Right ventricle myocardium inferior (tissue), 1 donor: ENCODE measurements at regions not wholly inside any gene's neighbourhood (a gene's known extent, or its start where the extent isn't known, plus 50 kb on each side); places are given as distances from the start of the nearest gene placed in this dataset.
"Not testable (repeated sequence)": the region's sequence is repeated elsewhere in the genome, so short reads cannot be mapped to it uniquely, and the experiment has no call there.

Experiments used
- ATAC-seq: fragments of 200-7000 bp; cut with Tn5 transposase; one replicate; pipeline ENCODE4 v1.9.1; 2020; ENCODE audit warnings: mild to moderate bottlenecking, moderate library complexity
- DNase-seq: peaks from one replicate; pipeline ENCODE4 v3.0.0; 2021; ENCODE audit errors: missing footprints
- intact Hi-C: fragments of 100-400 bp; cut with DNase I; formaldehyde crosslinking; loops from one replicate; pipeline ENCODE4 v1.11.0; 2022
- donor health status: DM: no; HTN: yes; CAD: no; lungs with severe emphysema.

DNA sequence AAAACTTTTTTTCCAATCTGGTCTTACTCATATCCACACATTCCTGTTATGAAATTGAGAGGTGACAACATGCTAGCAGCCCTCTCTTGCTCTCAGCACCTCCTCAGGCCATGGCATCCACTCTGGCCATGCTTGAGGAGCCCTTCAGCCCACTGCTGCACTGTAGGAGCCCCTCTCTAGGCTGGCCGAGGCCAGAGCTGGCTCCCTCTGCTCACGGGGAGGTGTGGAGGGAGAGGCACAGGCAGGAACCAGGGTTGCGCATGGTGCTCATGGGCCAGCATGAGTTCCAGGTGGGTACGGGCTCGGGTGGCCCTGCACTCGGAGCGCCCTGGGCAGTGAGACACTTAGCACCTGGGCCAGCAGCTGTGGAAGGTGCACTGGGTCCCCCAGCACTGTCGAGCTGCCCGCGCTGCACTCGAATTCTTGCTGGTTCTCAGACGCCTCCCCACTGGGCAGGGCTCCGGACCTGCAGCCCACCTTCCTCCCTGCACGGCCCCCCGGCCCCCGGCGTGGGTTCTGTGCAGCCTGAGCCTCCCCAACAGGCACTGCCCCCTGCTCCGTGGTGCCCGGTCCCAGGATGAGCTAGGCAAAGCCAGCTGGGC lies 1669.6 kb upstream of the CELF4 start:
- peak; percentile 53 for DNase-seq
- no peak for ATAC-seq
- intact Hi-C loops, result no loop called here

DNA sequence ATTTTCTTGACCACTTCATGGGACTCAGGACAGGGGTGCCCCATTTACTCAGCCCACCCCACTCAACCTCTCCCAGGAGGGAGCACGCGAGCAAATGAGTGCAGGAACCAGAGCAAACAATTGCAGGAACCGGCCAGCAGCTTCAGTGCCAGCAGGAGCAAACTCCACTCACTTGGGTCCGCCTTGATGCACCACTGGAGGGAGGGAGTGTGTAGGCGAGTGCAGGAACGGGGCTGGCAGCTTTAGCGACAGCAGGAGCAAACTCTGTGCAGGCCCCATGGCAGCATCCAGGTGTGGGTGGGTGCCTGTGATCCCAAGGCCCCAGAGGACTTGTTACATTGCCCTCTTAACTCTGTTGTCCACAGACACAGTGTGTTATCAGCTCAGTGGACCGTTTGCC lies 1667.3 kb upstream of the CELF4 start:
- no peak for ATAC-seq
- no peak for DNase-seq
- intact Hi-C loops, result no loop called here

DNA sequence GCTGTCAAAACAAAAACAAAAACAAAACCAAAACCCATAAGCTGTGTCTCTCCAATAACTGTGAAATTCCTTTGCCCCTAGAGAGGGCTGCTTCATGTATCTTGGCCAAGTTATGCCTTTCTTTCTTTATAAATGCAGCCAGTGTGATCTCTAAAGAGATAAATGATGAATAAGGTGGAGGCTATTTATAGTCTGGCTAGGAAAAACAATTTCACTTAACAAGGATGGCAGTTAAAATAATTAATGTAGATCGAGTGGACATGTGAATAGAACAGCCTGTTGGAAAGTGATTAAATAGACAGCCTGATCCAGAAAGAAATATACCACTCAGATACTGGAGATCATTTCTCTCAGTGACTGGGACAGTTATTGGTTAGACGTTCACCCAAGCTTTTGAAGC lies 1666.9 kb upstream of the CELF4 start:
- ATAC-seq (no peak), DNase-seq (no peak)
- intact Hi-C loops, result no loop called here

DNA sequence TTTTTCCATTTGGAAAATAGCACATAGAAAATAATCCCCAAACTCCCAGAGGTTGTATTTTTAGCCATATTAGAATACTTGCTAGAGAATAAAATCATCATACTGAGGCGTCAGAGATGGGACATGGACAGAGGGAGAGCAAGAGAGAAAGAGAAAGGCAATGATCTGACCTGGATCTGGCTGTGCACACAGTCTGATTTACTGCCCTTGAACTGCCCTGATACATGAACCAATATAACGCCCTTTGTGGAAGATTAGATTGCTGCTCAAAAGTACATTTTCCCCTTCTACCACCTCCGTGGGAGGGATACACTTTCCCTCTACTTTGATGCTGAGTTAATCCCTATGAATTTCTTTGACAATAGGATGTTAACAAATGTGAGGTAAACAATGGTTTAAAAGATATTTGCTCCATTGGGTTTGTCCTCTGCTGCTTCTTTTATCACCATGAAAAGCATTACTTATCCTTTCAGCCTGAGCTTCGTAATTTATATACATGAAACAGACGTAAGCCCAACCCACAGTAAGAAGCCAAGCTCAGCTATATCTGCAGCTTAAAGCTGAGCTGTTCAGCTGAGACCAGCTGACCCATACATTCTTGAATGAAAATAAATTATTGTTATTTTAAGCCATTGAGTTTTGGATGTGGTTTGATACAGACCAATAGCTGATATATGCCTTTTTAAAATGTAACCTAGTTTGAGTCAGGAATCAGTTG lies 1664.6 kb upstream of the CELF4 start:
- DNase-seq (no peak), ATAC-seq (no peak)
- intact Hi-C loops, result no loop called here

DNA sequence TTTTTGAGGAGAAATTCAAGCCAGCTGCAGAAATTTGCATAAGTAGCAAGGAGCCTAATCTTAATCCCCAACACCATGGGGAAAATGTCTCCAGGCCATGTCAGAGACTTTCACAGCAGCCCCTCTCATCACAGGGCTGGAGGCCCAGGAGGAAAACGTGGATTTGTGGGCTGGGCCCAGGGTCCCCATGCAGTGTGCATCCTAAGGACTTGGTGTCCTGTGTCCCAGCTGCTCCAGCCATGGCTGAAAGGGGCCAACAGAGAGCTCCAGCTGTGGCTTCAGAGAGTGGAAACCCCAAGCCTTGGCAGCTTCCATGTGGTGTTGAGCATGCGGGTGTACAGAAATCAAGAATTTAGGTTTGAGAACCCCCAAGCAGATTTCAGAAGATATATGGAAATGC lies 1662.2 kb upstream of the CELF4 start:
- ATAC-seq, DNase-seq, intact Hi-C loops: not testable (repeated sequence)

DNA sequence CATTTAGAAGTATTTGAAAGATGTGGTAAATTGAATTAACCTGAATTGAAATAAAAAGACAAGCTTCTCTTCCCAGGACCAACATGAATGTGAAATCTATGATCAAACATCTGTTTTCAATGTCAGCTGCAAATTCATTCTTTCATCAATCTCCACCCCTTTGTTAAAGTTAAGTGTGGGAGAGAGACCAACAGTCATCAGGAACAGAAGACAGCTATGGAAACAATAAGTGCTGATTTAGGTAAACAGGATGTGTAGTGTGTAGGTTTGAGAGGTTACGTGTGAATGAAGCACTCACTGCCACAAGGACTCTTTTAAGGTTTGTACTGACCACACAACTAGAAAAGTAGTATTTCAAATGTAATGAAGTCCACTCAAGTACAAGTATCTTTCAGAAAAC lies 1659.8 kb upstream of the CELF4 start:
- DNase-seq (no peak), ATAC-seq (no peak)
- intact Hi-C loops, result no loop called here

DNA sequence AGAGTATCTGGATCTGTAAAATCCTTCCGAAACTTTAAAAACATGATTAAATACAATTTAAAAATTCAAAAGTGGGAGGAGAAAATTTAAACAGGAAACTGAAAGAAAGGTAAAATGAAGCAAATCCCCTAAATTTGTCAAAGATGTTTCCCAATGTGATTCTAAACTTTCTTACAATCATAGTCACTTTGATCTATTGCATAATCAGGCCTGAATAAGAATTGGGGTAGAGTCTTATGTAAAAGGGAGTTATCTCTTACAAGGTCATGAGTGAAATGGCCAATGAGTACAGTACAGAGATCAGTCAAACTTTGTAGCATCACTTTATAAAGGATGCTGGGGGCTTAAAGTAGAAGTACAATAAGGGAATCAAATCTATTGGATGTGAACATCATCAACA lies 1657.7 kb upstream of the CELF4 start:
- no peak for ATAC-seq
- intact Hi-C loops, result no loop called here

DNA sequence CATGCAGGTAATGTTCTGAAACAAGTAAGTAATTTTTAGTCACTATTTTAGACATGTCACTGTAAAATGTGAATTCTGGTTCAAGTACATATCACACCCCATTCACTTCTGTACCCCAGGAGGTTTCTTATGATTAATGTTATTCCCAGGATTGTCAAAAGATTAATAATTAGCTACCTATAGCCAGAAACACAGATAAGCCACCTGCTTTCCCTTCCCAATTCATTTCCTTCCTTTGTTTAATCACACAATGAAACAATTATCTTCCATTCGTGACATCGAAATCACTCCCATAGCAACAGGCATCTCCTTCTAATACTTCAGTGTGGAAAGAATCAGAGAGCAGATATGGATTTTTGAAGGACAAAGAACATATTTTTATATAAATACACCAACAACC lies 1650.3 kb upstream of the CELF4 start:
- DNase-seq, result no peak
- intact Hi-C loops, result no loop called here
- no peak for ATAC-seq

More for the DNA sequence above, 1657.7 kb upstream of the CELF4 start:
- DNase-seq, result no peak

DNA sequence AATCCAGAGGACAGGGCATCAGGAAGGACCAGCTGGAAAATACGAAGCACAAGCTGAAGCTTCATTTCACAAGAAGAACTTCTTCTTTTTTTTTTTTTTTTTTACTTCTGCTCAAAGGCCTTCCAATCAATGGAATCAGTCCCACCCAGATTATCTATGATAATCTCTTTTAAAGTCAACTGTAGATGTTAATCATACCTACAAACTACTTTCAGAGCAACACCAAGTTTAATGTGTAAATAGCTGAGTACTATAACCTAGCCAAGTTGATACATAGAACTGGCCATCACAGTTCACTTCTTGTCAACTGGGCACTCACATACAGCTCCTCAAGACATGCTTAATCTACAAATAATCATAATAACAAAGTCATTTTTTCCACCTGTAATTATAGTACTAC lies 1645.9 kb upstream of the CELF4 start:
- intact Hi-C loops, result no loop called here
- no peak for DNase-seq
- no peak for ATAC-seq

DNA sequence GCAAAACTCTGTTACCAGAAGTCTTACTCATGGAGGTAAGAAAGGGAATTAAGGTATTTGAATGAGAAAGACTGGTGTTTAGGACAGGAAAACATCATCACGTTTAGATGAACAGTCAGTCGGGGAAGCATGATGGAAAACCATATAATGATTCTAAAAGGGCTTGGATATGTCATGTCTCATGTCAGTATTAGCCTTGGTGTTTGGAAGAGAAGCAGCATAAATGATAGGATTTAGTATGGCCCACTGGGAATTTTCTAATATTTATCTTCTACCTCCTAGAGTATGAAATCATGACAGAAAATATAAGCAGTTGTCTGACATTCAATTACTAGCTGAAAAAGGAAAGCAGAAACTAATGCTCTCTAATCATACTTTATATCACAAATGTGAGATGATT lies 1643.6 kb upstream of the CELF4 start:
- no peak for DNase-seq
- intact Hi-C loops, result loop anchor here (10.0 kb wide), 1 partner anchor 64 kb away; no protein-coding TSS in a partner anchor
- no peak for ATAC-seq

DNA sequence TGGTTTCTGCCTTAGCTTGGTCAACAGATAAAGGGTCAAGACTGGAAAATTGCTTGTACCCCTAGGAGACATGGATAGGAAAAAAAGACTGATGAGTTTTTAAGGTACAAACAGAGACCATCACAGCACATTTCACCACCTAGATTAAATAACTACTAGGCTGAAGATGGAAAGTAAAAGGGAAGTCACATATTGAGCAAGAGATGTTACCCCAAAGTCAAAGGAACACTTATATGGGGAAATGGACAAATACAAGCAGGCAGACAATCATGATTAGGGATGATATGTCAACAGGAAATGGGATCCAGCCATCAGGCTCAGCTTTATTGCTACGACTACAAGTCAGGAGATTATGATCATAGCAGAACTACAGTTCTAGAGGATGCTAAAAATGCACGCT lies 1643.1 kb upstream of the CELF4 start:
- ATAC-seq (no peak), DNase-seq (no peak)
- intact Hi-C loops, result loop anchor here (10.0 kb wide), 1 partner anchor 64 kb away; no protein-coding TSS in a partner anchor

DNA sequence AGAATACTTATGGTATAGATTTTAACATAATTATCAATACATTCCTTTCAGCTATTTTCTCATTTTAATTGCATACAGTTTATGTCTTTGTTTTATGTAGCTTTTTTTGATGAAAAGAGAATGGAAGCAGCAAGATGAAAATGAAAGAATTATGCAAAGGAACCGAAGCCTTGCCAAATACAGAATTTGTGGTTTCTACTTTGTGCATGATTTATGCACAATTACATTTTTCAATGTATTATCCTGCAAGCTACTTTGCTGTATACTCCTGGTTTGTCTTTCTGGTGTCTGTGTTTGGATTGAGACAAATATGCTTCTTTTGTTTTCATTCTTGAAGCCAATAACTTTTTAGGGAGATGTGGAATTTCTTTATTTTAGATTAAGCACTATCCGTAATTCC lies 1642.6 kb upstream of the CELF4 start:
- no peak for ATAC-seq
- DNase-seq, result no peak
- intact Hi-C loops, result loop anchor here (10.0 kb wide), 1 partner anchor 63 kb away; no protein-coding TSS in a partner anchor

DNA sequence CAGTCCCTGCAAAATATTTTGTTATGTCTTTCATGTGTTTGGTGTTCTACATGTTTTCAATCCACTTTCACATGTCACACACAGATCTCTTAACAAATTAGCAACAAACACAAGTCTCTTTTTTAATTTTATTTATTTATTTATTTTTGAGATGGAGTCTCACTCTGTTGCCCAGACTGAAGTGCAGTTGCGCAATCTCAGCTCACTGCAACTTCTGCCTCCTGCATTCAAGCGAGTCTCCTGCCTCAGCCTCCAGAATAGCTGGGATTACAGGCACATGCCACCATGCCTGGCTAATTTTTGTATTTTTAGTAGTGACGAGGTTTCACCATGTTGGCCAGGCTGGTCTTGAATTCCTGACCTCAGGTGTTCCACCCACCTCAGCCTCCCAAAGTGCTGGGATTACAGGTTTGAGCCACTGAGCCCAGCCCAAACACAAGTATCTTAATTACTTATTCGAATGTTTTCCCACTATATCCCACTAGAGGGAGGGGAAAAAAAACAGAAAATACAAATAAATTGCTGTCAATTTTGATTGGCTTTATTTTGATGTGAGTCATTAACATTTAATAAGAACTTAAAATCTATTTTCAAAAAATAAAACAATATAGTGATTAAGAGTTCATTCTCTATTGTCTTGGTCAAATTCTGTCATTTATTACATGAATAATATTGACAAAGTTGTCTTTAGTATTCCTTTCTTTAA lies 1641.0 kb upstream of the CELF4 start:
- not testable (repeated sequence) for DNase-seq

DNA sequence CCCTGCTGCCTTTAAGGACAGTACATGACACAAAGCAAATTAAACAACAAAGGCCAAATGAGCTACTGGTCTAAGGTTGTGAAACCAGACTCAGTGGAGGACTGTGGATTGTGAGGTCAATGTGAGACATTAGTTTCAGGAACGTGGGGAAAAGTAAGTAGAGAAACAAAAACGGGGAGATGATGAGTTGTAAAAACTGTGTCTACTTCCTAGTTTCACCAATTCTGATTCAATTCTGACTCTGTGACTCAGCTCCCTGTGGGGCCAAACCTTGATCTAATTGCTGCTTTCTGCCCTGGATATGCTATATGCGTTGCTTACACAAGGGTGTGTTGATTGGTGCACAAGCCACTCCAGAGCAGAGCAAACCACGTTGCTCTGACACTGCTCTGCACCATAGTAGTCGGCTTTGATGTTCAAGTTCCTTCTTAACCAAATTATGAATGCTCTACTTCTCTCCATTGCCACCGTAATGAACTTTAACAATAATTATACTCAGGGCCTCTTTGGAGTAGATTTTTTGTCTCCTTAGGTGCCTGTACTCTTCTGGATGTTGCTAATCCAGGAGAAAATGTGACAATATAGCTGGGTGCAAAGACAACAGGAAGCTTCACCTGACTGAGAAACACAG lies 1640.1 kb upstream of the CELF4 start:
- DNase-seq (no peak), ATAC-seq (no peak)
- intact Hi-C loops, result loop anchor here (10.0 kb wide), 1 partner anchor 61 kb away; no protein-coding TSS in a partner anchor

More for the DNA sequence above, 1641.0 kb upstream of the CELF4 start:
- intact Hi-C loops, result loop anchor here (10.0 kb wide), 1 partner anchor 62 kb away; no protein-coding TSS in a partner anchor
- ATAC-seq, result not testable (repeated sequence)

DNA sequence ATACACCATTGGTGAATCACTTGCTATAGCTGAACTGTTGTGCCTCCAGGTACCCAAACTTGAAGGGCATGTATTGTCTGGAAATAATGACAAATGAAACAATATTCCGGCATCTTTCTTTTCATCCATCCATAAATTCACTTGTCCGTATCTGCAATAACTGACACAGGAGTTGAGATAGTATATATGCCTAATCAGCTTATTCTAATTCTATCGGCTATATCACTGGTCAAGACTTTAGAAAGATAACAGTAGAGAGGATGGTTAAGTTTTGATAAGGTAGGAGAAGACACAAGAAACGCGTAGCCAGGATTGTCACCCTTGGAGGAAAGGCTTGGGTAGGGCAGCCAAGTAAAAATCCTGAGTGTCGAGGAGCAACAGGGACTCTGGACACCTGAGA lies 1634.6 kb upstream of the CELF4 start:
- DNase-seq (no peak), ATAC-seq (no peak)
- intact Hi-C loops, result loop anchor here (10.0 kb wide), 1 partner anchor 55 kb away; no protein-coding TSS in a partner anchor

DNA sequence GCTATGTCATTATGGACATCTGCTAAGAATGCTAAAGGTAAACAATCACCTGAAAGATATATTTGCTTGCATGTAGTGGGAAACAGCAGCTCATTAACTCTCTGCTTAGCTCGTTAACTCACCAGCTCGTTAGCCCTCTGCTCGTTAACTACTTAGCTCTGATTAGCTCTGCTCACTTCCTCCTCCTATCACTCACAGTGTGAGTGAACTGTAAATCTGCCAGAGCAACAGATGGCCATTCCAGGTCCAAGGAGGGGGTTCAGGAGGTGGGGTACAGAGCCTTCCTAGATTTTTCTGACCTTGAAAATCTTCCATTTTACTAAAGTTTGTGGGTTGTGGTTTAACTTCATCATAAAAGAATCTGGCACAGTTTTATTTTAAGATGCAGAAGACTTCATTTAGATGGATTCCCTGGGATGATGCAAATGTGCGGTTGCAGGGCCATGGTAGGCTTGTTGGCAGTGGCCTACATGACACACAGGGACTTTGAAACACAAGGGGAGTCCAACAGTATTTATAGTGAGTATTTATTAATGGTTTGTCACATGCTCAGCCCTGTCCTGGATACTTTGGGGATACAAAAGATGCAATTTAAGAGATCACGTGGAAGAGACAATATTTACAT lies 1633.7 kb upstream of the CELF4 start:
- intact Hi-C loops, result no loop called here
- ATAC-seq (no peak), DNase-seq (no peak)

DNA sequence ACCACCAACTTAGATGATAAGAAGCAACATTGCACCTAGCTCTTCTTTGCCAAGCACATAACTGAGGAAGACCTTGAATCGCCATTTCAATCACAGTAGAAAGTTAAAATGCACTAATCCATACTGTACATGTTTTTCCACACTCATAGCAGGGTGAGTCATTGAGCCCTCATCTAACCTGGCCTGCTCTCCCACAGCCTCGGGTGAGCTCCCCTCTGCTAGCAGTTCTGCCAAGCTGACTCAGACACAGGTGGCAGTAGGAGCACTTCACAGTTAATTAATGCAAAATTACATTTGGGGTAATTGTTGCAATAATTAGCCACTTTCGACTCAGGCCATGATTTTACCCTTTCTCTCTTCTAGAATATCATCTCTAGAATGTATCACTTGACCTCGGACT lies 1632.8 kb upstream of the CELF4 start:
- ATAC-seq, result no peak
- intact Hi-C loops, result no loop called here
- DNase-seq, result no peak

DNA sequence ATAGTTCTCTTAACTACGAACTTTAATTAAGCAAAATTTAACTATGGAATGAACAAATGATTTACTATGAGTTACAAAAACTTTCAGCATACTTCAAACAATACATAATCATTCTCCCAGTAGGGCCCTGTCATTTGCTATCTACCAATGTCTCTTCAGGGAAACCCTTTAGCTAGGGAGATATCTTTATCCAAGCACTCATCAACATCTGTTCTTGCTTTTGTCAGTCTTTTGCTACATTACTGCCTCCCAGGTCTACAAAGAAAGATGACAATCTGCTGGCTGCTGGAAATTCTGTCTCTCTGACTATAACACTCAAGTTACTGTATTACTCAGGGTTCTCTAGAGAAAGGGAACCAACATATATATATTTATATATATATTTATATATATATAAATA lies 1626.3 kb upstream of the CELF4 start:
- DNase-seq (no peak), ATAC-seq (no peak)
- intact Hi-C loops, result no loop called here

DNA sequence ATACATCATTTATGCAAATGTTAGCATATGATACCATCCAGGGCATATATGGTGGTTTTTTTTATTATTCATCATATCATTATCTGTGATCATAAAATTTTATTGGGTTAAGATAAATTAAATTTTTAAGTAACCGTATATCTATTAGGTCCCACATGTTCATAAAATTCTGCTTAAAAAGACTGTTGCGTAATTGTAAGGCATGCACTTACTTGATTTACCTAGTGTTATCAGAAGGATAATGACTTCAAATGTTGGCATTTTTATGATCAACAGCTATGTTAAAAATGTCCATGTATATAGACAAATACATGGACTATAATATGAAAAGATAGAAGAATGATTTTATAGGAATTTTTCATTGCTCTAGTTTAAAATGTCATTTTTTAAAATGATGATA lies 1625.5 kb upstream of the CELF4 start:
- ATAC-seq (no peak), DNase-seq (no peak)
- intact Hi-C loops, result no loop called here
